ENCODE measurements at regions not wholly inside any gene's neighbourhood (a gene's known extent, or its start where the extent isn't known, plus 50 kb on each side); places are given as distances from the start of the nearest gene placed in this dataset.

GRCh38 chr5:6321078-6321477, 57.3 kb downstream of the MED10 start:
- intact Hi-C loops (cut with DNase I; ENCODE audit: low total_unique reads), result no loop called here
- DNase-seq (ENCODE audit: low spot score in 2 of 2), result no peak
- no peak overlapping the region for H3K4me3 ChIP-seq (ENCODE audit: low read depth, poor library complexity, severe bottlenecking)
- TF ChIP-seq POLR2A (IDR thresholded peaks at IDR 0.05), result no peak
- no peak for TF ChIP-seq CTCF (IDR thresholded peaks at IDR 0.05)
- 75 to 79% methylated on average over 1 of the region's 1 CpG for WGBS, 2 donors

DNA sequence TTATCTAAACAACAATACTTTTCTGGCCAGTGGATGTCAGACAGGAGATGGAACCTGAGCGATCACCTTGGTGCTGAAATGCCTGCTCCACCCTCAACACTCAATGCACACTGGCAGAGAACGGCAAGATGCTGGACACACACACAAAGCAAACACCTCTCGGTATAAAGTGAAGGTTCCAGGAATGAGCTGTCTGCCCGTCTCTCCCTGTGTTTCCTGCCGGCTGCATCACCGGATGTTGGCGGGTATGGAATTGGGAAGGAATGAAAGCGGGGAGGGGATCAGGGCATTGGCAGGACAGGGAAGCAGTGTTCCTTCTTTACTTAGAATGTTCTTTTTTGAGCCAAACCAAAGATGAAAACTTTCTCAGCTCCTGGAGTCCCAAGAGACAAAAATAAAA, 59.2 kb downstream of the MED10 start:
- 76 to 86% methylated on average over 8 of the region's 8 CpGs for WGBS, 2 donors
- intact Hi-C loops (cut with DNase I; ENCODE audit: low total_unique reads), result no loop called here
- TF ChIP-seq CTCF (IDR thresholded peaks at IDR 0.05), result no peak
- TF ChIP-seq POLR2A (IDR thresholded peaks at IDR 0.05), result no peak
- no peak overlapping the region for H3K4me3 ChIP-seq (ENCODE audit: low read depth, poor library complexity, severe bottlenecking)
- DNase-seq (ENCODE audit: low spot score in 2 of 2), result no peak

- TF ChIP-seq POLR2A (IDR thresholded peaks at IDR 0.05) (no peak), CTCF (IDR thresholded peaks at IDR 0.05) (no peak)
- intact Hi-C loops (cut with DNase I; ENCODE audit: low total_unique reads), result no loop called here
- no peak for DNase-seq (ENCODE audit: low spot score in 2 of 2)
Observed at GRCh38 chr5:6317116-6317798, 61.1 kb downstream of the MED10 start.

DNA sequence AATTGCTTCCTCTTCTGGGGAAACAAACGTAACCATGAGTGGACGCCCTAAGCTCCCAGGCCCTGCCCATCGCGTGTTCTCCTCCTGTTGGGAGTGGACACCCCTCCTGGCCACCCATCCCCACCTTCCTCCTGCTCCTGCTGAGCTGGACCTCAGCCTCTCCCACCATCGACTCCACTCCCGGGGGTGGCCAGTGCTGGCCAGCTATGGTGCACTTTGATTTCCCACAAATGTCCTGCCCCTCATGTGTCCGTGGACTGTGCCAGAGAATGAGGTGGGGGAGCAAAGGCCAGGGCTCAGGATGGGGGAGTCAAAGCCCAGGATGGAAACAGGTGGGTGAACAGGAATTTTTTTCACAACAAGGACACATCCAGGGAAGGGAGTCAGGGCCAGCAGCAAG, 62.8 kb downstream of the MED10 start:
- 71 to 82% methylated on average over 7 of the region's 7 CpGs for WGBS, 2 donors
- intact Hi-C loops (cut with DNase I; ENCODE audit: low total_unique reads), result no loop called here

More at GRCh38 chr5:6317116-6317798, 61.1 kb downstream of the MED10 start:
- WGBS, 2 donors, result 66 to 69% methylated on average over 4 of the region's 4 CpGs
- H3K4me3 ChIP-seq (ENCODE audit: low read depth, poor library complexity, severe bottlenecking), result no peak overlapping the region

DNA sequence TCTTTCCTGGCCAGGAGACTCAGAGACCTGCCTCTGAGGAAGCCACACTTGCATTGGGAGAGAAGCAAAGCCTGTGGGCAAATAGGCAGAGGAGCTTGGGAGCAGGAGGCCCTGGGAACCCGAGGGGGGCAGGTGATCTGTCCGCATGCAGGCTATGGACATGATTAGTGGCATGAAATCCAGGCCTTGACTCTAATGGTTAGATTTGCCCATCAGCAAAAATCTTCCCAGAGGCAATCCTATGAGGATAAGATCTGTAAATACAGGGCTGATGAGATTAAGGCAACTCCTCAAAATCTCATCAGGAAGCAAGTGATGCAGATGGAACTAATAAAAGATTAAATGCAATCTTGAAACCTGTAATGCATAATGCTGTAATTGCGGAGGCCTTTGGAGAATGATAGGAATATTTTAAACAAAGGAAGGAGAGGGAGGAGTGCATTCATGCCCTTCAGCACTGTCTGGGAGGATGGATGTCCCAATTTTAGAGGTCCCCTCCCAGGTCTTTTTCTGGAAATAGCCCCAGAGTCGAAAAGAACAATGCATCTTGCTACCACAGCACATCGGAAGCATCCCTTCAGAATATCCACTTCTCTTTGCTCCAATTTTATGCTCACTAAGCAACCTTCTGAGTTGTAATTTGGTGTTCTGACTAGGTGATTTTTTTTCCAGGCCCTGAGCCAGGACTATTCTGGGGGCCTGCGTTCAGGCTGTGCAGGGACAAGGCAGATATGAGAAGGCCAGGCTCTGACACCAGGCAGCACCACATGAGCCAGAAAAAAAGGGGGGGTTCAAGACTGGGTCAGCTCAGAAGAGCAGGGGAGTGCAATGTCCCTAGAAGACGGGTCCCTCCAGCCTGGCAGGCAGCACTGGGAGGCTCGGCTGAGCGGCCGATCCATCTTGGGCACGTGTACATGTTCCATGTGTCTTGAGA, 66.5 kb downstream of the MED10 start:
- intact Hi-C loops (cut with DNase I; ENCODE audit: low total_unique reads), result no loop called here
- no peak overlapping the region for H3K4me3 ChIP-seq (ENCODE audit: low read depth, poor library complexity, severe bottlenecking)
- no peak for DNase-seq (ENCODE audit: low spot score in 2 of 2)
- TF ChIP-seq CTCF (IDR thresholded peaks at IDR 0.05), result no peak
- TF ChIP-seq POLR2A (IDR thresholded peaks at IDR 0.05), result no peak
- WGBS, 2 donors, result 72 to 75% methylated on average over 8 to 11 of the region's 11 CpGs

More for the DNA sequence above, 62.8 kb downstream of the MED10 start:
- no peak for DNase-seq (ENCODE audit: low spot score in 2 of 2)
- TF ChIP-seq POLR2A (IDR thresholded peaks at IDR 0.05), result no peak
- TF ChIP-seq CTCF (IDR thresholded peaks at IDR 0.05), result no peak
- H3K4me3 ChIP-seq (ENCODE audit: low read depth, poor library complexity, severe bottlenecking), result no peak overlapping the region
